PC-9 (cell line): ENCODE measurements at regions not wholly inside any gene's neighbourhood (a gene's known extent, or its start where the extent isn't known, plus 50 kb on each side); places are given as distances from the start of the nearest gene placed in this dataset.

Experiments
- BruUV-seq: library from RNA; stranded (reverse); fragments of 400-500 nt; replicated peaks from 2 replicates; lab custom pipeline; 2021; lab: Mats Ljungman, UMichigan
- CTCF ChIA-PET: fragments of 300-600 bp; sonication (Branson Sonifier 250); formaldehyde crosslinking; loops from one replicate; lab custom pipeline; 2022; ENCODE audit warnings: antibody characterized with exemption; lab: Charles Lee
- POLR2A ChIA-PET: fragments of 300-600 bp; sonication (Branson Sonifier 250); formaldehyde crosslinking; loops from one replicate; lab custom pipeline; 2022; ENCODE audit warnings: antibody characterized with exemption; ENCODE audit not compliant: unreplicated experiment; lab: Charles Lee
- DNase-seq, 2 experiments: peaks; one replicate each; pipeline versions ENCODE4 v3.0.0 to v3.0.0-alpha.2; 2015 to 2022; ENCODE audit warnings: mixed read lengths in 1 of 2
- H2AFZ ChIP-seq: fragments of 200-600 bp; sonication (generic); 2 replicates; pipeline ENCODE4 v1.8.1; 2017; ENCODE audit warnings: antibody characterized with exemption
- H3F3A ChIP-seq: fragments of 200-600 bp; sonication (generic); 2 replicates; pipeline ENCODE4 v1.8.1; 2017; ENCODE audit warnings: antibody characterized with exemption, mild to moderate bottlenecking, low read depth; ENCODE audit not compliant: insufficient read depth
- H3K27ac ChIP-seq: fragments of 200-600 bp; sonication (generic); 2 replicates; pipeline ENCODE4 v1.6.1; 2016; ENCODE audit warnings: mixed run types
- H3K27me3 ChIP-seq: fragments of 200-600 bp; sonication (generic); 2 replicates; pipeline ENCODE4 v1.6.1; 2016; ENCODE audit warnings: low read depth, mixed run types; ENCODE audit not compliant: insufficient read depth
- H3K36me3 ChIP-seq: fragments of 200-600 bp; sonication (generic); 2 replicates; pipeline ENCODE4 v1.6.1; 2016; ENCODE audit warnings: low read depth, mixed run types
- H3K4me1 ChIP-seq: fragments of 200-600 bp; sonication (generic); replicated peaks from 2 replicates; pipeline ENCODE4 v1.6.1; 2016; ENCODE audit warnings: mixed run types; ENCODE audit not compliant: insufficient read depth
- H3K4me2 ChIP-seq: fragments of 200-600 bp; sonication (generic); 2 replicates; pipeline ENCODE4 v1.6.1; 2017; ENCODE audit warnings: mixed run types
- H3K4me3 ChIP-seq: fragments of 200-600 bp; sonication (generic); 2 replicates; pipeline ENCODE4 v1.6.1; 2016; ENCODE audit warnings: mixed run types
- H3K79me2 ChIP-seq: fragments of 200-600 bp; sonication (generic); 2 replicates; pipeline ENCODE4 v1.6.1; 2017; ENCODE audit warnings: low read depth, mixed run types
- H3K9me2 ChIP-seq: fragments of 200-600 bp; sonication (generic); 2 replicates; pipeline ENCODE4 v1.8.1; 2017; ENCODE audit warnings: mild to moderate bottlenecking; ENCODE audit not compliant: insufficient read depth
- H3K9me3 ChIP-seq: fragments of 200-600 bp; sonication (generic); 2 replicates; pipeline ENCODE4 v1.8.1; 2016; ENCODE audit warnings: low read depth; ENCODE audit not compliant: insufficient read depth
- H4K20me1 ChIP-seq: fragments of 200-600 bp; sonication (generic); 2 replicates; pipeline ENCODE4 v1.8.1; 2017; ENCODE audit not compliant: insufficient read depth
- EZH2 ChIP-seq: fragments of 200-600 bp; sonication (generic); IDR thresholded peaks from 2 replicates; pipeline ENCODE4 v1.8.0; 2017; ENCODE audit warnings: antibody characterized with exemption, low read depth
- intact Hi-C: fragments of 100-400 bp; cut with micrococcal nuclease; formaldehyde crosslinking; loops from one replicate; pipeline ENCODE4 v1.10.0; 2022; ENCODE audit not compliant: unreplicated experiment
- TF ChIP-seq, protein P1 (sequence below): fragments of 200-600 bp; sonication (generic); conservative IDR thresholded peaks from 2 replicates; pipeline ENCODE4 v1.6.1; 2017; ENCODE audit warnings: mixed run types, antibody characterized with exemption, mild to moderate bottlenecking, moderate library complexity

DNA sequence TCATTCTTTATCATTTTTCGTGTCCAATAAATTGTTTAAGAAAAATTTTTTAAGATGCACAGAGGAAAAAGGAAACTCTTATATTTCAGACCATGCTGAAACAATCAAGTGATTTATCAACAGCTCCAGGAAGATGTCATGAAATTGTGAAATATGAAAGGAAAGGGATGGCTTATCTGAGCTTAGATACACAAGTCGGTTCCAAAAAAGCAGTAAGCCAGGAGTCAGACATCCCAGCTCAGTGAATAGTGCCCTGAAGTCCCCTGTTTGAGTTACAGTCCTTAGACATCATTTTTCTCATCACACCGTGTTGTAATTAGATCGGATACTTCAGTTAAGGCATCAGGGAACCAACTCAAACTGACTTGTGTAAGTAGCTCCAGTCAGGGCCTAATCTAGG, 91.0 kb upstream of the SSTR4 start:
- H3K4me3 ChIP-seq: no peak overlapping the region
- intact Hi-C loops: no loop called here
- no peaks in the 10 kb centered on the region for H3K79me2 ChIP-seq
- no TSS peak for BruUV-seq
- no peak overlapping the region for H3K4me2 ChIP-seq
- ChIA-PET CTCF (no interaction called here), POLR2A (no interaction called here)
- no peak for DNase-seq
- no peaks in the 10 kb centered on the region for H3K36me3 ChIP-seq
- no peak for TF ChIP-seq EZH2
- TF ChIP-seq, protein P1, sequence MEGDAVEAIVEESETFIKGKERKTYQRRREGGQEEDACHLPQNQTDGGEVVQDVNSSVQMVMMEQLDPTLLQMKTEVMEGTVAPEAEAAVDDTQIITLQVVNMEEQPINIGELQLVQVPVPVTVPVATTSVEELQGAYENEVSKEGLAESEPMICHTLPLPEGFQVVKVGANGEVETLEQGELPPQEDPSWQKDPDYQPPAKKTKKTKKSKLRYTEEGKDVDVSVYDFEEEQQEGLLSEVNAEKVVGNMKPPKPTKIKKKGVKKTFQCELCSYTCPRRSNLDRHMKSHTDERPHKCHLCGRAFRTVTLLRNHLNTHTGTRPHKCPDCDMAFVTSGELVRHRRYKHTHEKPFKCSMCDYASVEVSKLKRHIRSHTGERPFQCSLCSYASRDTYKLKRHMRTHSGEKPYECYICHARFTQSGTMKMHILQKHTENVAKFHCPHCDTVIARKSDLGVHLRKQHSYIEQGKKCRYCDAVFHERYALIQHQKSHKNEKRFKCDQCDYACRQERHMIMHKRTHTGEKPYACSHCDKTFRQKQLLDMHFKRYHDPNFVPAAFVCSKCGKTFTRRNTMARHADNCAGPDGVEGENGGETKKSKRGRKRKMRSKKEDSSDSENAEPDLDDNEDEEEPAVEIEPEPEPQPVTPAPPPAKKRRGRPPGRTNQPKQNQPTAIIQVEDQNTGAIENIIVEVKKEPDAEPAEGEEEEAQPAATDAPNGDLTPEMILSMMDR: no peak
- no peaks in the 10 kb centered on the region for H3K9me3 ChIP-seq
- no peaks in the 10 kb centered on the region for H4K20me1 ChIP-seq
- H3K9me2 ChIP-seq: no peaks in the 10 kb centered on the region
- no peak overlapping the region for H3K27ac ChIP-seq
- peaks cover 53% of the 10 kb centered on the region for H3K27me3 ChIP-seq
- no peaks in the 10 kb centered on the region for H3K4me1 ChIP-seq
- no peaks in the 10 kb centered on the region for H3F3A ChIP-seq
- no peak overlapping the region for H2AFZ ChIP-seq

GRCh38 chr20:22944936-22945335, 90.2 kb upstream of the SSTR4 start:
- Histone ChIP-seq H3F3A (no peaks in the 10 kb centered on the region), H3K9me3 (no peaks in the 10 kb centered on the region), H3K79me2 (no peaks in the 10 kb centered on the region), H3K27me3 (peaks cover 49% of the 10 kb centered on the region), H3K27ac (no peak overlapping the region), H3K4me1 (no peaks in the 10 kb centered on the region), H3K9me2 (no peaks in the 10 kb centered on the region), H3K4me2 (no peak overlapping the region), H2AFZ (no peak overlapping the region), H3K36me3 (no peaks in the 10 kb centered on the region), H4K20me1 (no peaks in the 10 kb centered on the region), H3K4me3 (no peak overlapping the region)
- DNase-seq: no peak
- ChIA-PET CTCF (no interaction called here), POLR2A (no interaction called here)
- intact Hi-C loops: no loop called here
- no TSS peak for BruUV-seq
- TF ChIP-seq EZH2: no peak
- TF ChIP-seq, protein P1: no peak

GRCh38 chr20:22946596-22946995, 88.5 kb upstream of the SSTR4 start:
- no peaks in the 10 kb centered on the region for H3K79me2 ChIP-seq
- no peak overlapping the region for H3K4me3 ChIP-seq
- POLR2A ChIA-PET: interaction anchor here (0.7 kb wide), 1 partner anchor 149 kb away, joined by 3 read pairs; no protein-coding TSS in a partner anchor
- no peaks in the 10 kb centered on the region for H3K9me2 ChIP-seq
- DNase-seq: no peak
- no peaks in the 10 kb centered on the region for H3K9me3 ChIP-seq
- no peak overlapping the region for H2AFZ ChIP-seq
- H3F3A ChIP-seq: no peaks in the 10 kb centered on the region
- H3K4me2 ChIP-seq: no peak overlapping the region
- intact Hi-C loops: no loop called here
- H4K20me1 ChIP-seq: no peaks in the 10 kb centered on the region
- CTCF ChIA-PET: no interaction called here
- H3K27me3 ChIP-seq: peaks cover 41% of the 10 kb centered on the region
- no peaks in the 10 kb centered on the region for H3K36me3 ChIP-seq
- TF ChIP-seq EZH2: no peak
- TF ChIP-seq, protein P1: no peak
- H3K27ac ChIP-seq: no peak overlapping the region
- H3K4me1 ChIP-seq: no peaks in the 10 kb centered on the region
- no TSS peak for BruUV-seq
